ENCODE measurements at regions not wholly inside any gene's neighbourhood (a gene's known extent, or its start where the extent isn't known, plus 50 kb on each side); places are given as distances from the start of the nearest gene placed in this dataset.

- TF ChIP-seq CTCF (conservative IDR thresholded peaks at IDR 0.05; ENCODE audit: low read length) (no peak), EZH2phosphoT487 (IDR thresholded peaks at IDR 0.05; ENCODE audit: borderline replicate concordance, low read depth, low read length) (no peak)
Observed at GRCh38 chr21:29465546-29465945, 166.8 kb downstream of the BACH1 start.
